ENCODE measurements at regions not wholly inside any gene's neighbourhood (a gene's known extent, or its start where the extent isn't known, plus 50 kb on each side); places are given as distances from the start of the nearest gene placed in this dataset.
"Not testable (repeated sequence)": the region's sequence is repeated elsewhere in the genome, so short reads cannot be mapped to it uniquely, and the experiment has no call there.

GRCh38 chr5:159458217-159458711, 128.0 kb upstream of the IL12B start:
- peak in 1 of 2 donors; percentile 7 for DNase-seq

GRCh38 chr5:159459132-159459627, 128.9 kb upstream of the IL12B start:
- no peak for DNase-seq

- DNase-seq: peak in 1 of 2 donors; percentile 28
These were observed 129.8 kb upstream of the IL12B start for GRCh38 chr5:159459951-159460538.

GRCh38 chr5:159463590-159464321, 133.5 kb upstream of the IL12B start:
- no peak for DNase-seq

- no peak for DNase-seq
These were observed 135.3 kb upstream of the IL12B start for GRCh38 chr5:159465604-159466003.

GRCh38 chr5:159467666-159468065, 137.4 kb upstream of the IL12B start:
- DNase-seq: no peak

- peak in 1 of 2 donors; percentile 39 for DNase-seq
These were observed 139.4 kb upstream of the IL12B start for GRCh38 chr5:159469496-159470372.

- DNase-seq: no peak
These were observed 141.6 kb upstream of the IL12B start for GRCh38 chr5:159471904-159472303.

GRCh38 chr5:159475026-159475425, 144.7 kb upstream of the IL12B start:
- no peak for DNase-seq

- DNase-seq: peak; percentile 20 to 38
These were observed 148.7 kb upstream of the IL12B start for GRCh38 chr5:159478950-159479349.

- no peak for DNase-seq
These were observed 150.6 kb upstream of the IL12B start for GRCh38 chr5:159480849-159481248.

- no peak for DNase-seq
These were observed 151.5 kb upstream of the IL12B start for GRCh38 chr5:159481751-159482150.

GRCh38 chr5:159486836-159487235, 156.5 kb upstream of the IL12B start:
- no peak for DNase-seq

- no peak for DNase-seq
These were observed 158.2 kb upstream of the IL12B start for GRCh38 chr5:159488516-159488915.

GRCh38 chr5:159489779-159490178, 159.5 kb upstream of the IL12B start:
- DNase-seq: no peak

GRCh38 chr5:159490507-159490906, 160.2 kb upstream of the IL12B start:
- no peak for DNase-seq

- no peak for DNase-seq
These were observed 163.4 kb upstream of the IL12B start for GRCh38 chr5:159493696-159494095.

- DNase-seq: no peak
These were observed 166.5 kb upstream of the IL12B start for GRCh38 chr5:159496773-159497172.

GRCh38 chr5:159497221-159497620, 166.9 kb upstream of the IL12B start:
- no peak for DNase-seq

GRCh38 chr5:159498630-159499029, 168.3 kb upstream of the IL12B start:
- no peak for DNase-seq

GRCh38 chr5:159502116-159502515, 171.8 kb upstream of the IL12B start:
- DNase-seq: not testable (repeated sequence)

GRCh38 chr5:159503236-159503635, 172.9 kb upstream of the IL12B start:
- DNase-seq: no peak

Measured in CD4-positive, alpha-beta T cell treated with Interleukin-1 beta for 1 hour (primary cell).